A549 (cell line): ENCODE measurements at regions not wholly inside any gene's neighbourhood (a gene's known extent, or its start where the extent isn't known, plus 50 kb on each side); places are given as distances from the start of the nearest gene placed in this dataset.

ENCODE experiments used
- EP300 ChIP-seq, 2 experiments: fragments of >200 bp; sonication (Bioruptor Twin); formaldehyde crosslinking; IDR thresholded peaks; 2 replicates in 1 of 2; 3 replicates in 1 of 2; pipeline ENCODE4 v1.6.1; 2016 to 2017
- ESRRA ChIP-seq: fragments of 150-350 bp; IDR thresholded peaks from 2 replicates; pipeline ENCODE4 v1.6.1; 2014; ENCODE audit warnings: mild to moderate bottlenecking, low read length, borderline replicate concordance
- FOSL2 ChIP-seq, 2 experiments: fragments of 450-650 bp in 1 of 2; fragments of >200 bp in 1 of 2; sonication (Bioruptor Twin) in 1 of 2; formaldehyde crosslinking; IDR thresholded peaks; 2 replicates each; pipeline versions ENCODE4 v1.5.0 to v1.6.1; 2016 to 2020; ENCODE audit warnings: mild to moderate bottlenecking in 1 of 2, moderate library complexity in 1 of 2
- JUN ChIP-seq, 2 experiments: fragments of >200 bp; sonication (Bioruptor Twin); formaldehyde crosslinking; IDR thresholded peaks; 2 replicates in 1 of 2; 3 replicates in 1 of 2; pipeline ENCODE4 v1.6.1; 2016 to 2017
- NFE2L2 ChIP-seq: fragments of 150-350 bp; conservative IDR thresholded peaks from 2 replicates; pipeline ENCODE4 v1.6.1; 2014; ENCODE audit warnings: low read length
- POLR2A ChIP-seq: IDR thresholded peaks from 2 replicates; pipeline ENCODE4 v1.6.1; 2012; ENCODE audit warnings: mild to moderate bottlenecking, low read length
- SMC3 ChIP-seq: fragments of >200 bp; sonication (Bioruptor Twin); formaldehyde crosslinking; IDR thresholded peaks from 3 replicates; pipeline ENCODE4 v1.6.1; 2018; ENCODE audit warnings: inconsistent platforms
- TP53 ChIP-seq: fragments of 250-450 bp; sonication (Bioruptor Pico); IDR thresholded peaks from 2 replicates; pipeline ENCODE4 v1.5.0; 2021; ENCODE audit warnings: mild to moderate bottlenecking, moderate library complexity
- TF ChIP-seq, protein P1 (sequence below): fragments of 450-650 bp; IDR thresholded peaks from 2 replicates; pipeline ENCODE4 v1.6.1; 2014; ENCODE audit warnings: antibody characterized with exemption
- TF ChIP-seq, protein P2 (sequence below): fragments of >200 bp; sonication (Bioruptor Twin); formaldehyde crosslinking; IDR thresholded peaks from 3 replicates; pipeline ENCODE4 v1.5.1; 2016
- TF ChIP-seq, protein P3 (sequence below): IDR thresholded peaks from 2 replicates; pipeline ENCODE4 v1.6.1; 2012
- TF ChIP-seq, protein P4 (sequence below): fragments of 200-600 bp; sonication (generic); IDR thresholded peaks from 2 replicates; pipeline ENCODE4 v1.6.1; 2016; ENCODE audit warnings: antibody characterized with exemption, mild to moderate bottlenecking, moderate library complexity

DNA sequence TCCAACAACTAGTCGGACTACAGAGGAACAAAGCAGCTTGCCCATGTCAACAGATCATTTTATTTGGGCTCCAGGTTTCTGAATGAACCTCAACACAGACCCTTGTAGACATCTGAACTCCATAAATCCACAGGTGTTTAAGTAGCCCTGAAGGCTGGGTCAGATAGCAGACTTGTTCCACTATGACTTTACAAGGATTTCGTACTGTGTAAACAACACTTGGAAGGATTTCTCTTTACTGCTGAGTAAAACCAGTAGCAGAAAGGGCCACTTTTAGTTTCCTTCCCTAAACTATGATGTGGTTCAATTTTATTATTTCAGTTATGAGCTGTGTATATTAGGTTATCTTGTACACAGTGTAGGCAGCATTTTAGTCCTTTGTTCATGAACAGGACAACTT lies 316.4 kb upstream of the ADGRL2 start:
- no peak for TF ChIP-seq ESRRA
- no peak for TF ChIP-seq EP300 (IDR thresholded peaks at IDR 0.05)
- TF ChIP-seq, protein P1, sequence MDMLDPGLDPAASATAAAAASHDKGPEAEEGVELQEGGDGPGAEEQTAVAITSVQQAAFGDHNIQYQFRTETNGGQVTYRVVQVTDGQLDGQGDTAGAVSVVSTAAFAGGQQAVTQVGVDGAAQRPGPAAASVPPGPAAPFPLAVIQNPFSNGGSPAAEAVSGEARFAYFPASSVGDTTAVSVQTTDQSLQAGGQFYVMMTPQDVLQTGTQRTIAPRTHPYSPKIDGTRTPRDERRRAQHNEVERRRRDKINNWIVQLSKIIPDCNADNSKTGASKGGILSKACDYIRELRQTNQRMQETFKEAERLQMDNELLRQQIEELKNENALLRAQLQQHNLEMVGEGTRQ, result no peak
- TF ChIP-seq NFE2L2, result no peak
- TF ChIP-seq, protein P2, sequence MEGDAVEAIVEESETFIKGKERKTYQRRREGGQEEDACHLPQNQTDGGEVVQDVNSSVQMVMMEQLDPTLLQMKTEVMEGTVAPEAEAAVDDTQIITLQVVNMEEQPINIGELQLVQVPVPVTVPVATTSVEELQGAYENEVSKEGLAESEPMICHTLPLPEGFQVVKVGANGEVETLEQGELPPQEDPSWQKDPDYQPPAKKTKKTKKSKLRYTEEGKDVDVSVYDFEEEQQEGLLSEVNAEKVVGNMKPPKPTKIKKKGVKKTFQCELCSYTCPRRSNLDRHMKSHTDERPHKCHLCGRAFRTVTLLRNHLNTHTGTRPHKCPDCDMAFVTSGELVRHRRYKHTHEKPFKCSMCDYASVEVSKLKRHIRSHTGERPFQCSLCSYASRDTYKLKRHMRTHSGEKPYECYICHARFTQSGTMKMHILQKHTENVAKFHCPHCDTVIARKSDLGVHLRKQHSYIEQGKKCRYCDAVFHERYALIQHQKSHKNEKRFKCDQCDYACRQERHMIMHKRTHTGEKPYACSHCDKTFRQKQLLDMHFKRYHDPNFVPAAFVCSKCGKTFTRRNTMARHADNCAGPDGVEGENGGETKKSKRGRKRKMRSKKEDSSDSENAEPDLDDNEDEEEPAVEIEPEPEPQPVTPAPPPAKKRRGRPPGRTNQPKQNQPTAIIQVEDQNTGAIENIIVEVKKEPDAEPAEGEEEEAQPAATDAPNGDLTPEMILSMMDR, result no peak
- TF ChIP-seq SMC3, result no peak
- TF ChIP-seq POLR2A, result no peak
- TF ChIP-seq, protein P3, sequence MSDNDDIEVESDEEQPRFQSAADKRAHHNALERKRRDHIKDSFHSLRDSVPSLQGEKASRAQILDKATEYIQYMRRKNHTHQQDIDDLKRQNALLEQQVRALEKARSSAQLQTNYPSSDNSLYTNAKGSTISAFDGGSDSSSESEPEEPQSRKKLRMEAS, result no peak
- TF ChIP-seq, protein P4, sequence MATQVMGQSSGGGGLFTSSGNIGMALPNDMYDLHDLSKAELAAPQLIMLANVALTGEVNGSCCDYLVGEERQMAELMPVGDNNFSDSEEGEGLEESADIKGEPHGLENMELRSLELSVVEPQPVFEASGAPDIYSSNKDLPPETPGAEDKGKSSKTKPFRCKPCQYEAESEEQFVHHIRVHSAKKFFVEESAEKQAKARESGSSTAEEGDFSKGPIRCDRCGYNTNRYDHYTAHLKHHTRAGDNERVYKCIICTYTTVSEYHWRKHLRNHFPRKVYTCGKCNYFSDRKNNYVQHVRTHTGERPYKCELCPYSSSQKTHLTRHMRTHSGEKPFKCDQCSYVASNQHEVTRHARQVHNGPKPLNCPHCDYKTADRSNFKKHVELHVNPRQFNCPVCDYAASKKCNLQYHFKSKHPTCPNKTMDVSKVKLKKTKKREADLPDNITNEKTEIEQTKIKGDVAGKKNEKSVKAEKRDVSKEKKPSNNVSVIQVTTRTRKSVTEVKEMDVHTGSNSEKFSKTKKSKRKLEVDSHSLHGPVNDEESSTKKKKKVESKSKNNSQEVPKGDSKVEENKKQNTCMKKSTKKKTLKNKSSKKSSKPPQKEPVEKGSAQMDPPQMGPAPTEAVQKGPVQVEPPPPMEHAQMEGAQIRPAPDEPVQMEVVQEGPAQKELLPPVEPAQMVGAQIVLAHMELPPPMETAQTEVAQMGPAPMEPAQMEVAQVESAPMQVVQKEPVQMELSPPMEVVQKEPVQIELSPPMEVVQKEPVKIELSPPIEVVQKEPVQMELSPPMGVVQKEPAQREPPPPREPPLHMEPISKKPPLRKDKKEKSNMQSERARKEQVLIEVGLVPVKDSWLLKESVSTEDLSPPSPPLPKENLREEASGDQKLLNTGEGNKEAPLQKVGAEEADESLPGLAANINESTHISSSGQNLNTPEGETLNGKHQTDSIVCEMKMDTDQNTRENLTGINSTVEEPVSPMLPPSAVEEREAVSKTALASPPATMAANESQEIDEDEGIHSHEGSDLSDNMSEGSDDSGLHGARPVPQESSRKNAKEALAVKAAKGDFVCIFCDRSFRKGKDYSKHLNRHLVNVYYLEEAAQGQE, result no peak
- no peak for TF ChIP-seq TP53 (CRISPR knock-in tag)
- TF ChIP-seq JUN (IDR thresholded peaks at IDR 0.05), result no peak
- TF ChIP-seq FOSL2 (IDR thresholded peaks at IDR 0.05), result no peak
- no peak for TF ChIP-seq FOSL2 (CRISPR knock-in tag; IDR thresholded peaks at IDR 0.05)
